ENCODE measurements at regions not wholly inside any gene's neighbourhood (a gene's known extent, or its start where the extent isn't known, plus 50 kb on each side); places are given as distances from the start of the nearest gene placed in this dataset.

DNA sequence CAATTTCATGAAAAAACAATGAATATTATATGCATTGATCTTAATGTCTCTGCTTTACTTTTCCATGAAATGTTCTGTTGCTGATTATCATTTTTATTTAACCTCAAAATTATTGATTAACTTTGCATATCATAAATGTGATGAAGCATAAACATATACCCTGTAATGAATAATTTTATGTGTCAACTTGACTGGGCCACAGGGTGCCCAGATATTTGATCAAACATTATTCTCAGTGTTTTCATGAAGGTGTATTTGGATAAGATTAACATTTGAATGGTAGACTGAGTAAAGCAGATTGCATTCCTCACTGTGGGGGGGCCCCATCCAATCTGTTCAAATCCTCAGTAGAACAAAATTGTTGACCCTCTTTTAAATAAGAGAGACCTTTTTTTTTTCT lies 265.2 kb downstream of the CENPW start:
- no peaks in the 10 kb centered on the region for H3K36me3 ChIP-seq (ENCODE audit: low read depth)
- intact Hi-C loops (cut with DNase I, micrococcal nuclease), result no loop called here
- no peak for ATAC-seq

DNA sequence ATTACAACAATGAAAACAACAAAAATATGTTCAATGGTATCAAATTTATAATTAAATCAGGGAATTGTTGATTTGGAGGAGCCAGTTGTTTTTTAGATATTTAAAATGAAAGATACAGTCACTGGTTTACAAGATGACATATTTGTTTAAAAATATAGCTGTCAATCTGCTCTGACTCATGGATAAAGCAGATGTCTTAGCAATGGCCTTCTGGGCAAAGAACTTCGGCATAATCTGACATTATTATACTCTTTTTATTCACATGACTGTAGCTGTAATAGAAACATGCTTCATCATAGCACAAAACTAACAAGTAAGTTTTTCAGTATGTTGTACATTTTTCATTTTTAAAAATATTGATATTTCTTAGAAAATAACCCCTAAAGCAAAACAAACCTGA lies 267.4 kb downstream of the CENPW start:
- DNase-seq (no peak), ATAC-seq (no peak)
- H3K9me3 ChIP-seq, result no peaks in the 10 kb centered on the region
- H3K36me3 ChIP-seq (ENCODE audit: low read depth), result no peaks in the 10 kb centered on the region
- H3K4me1 ChIP-seq (ENCODE audit: low read depth), result no peaks in the 10 kb centered on the region
- TF ChIP-seq, protein P1, sequence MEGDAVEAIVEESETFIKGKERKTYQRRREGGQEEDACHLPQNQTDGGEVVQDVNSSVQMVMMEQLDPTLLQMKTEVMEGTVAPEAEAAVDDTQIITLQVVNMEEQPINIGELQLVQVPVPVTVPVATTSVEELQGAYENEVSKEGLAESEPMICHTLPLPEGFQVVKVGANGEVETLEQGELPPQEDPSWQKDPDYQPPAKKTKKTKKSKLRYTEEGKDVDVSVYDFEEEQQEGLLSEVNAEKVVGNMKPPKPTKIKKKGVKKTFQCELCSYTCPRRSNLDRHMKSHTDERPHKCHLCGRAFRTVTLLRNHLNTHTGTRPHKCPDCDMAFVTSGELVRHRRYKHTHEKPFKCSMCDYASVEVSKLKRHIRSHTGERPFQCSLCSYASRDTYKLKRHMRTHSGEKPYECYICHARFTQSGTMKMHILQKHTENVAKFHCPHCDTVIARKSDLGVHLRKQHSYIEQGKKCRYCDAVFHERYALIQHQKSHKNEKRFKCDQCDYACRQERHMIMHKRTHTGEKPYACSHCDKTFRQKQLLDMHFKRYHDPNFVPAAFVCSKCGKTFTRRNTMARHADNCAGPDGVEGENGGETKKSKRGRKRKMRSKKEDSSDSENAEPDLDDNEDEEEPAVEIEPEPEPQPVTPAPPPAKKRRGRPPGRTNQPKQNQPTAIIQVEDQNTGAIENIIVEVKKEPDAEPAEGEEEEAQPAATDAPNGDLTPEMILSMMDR (IDR thresholded peaks at IDR 0.05), result no peak
- intact Hi-C loops (cut with DNase I, micrococcal nuclease), result no loop called here
- H3K4me3 ChIP-seq, result no peak overlapping the region

More for the DNA sequence above, 265.2 kb downstream of the CENPW start:
- Histone ChIP-seq H3K4me1 (ENCODE audit: low read depth) (no peaks in the 10 kb centered on the region), H3K9me3 (no peaks in the 10 kb centered on the region), H3K4me3 (no peak overlapping the region)
- DNase-seq, result no peak
- TF ChIP-seq, protein P1 (IDR thresholded peaks at IDR 0.05), result no peak

DNA sequence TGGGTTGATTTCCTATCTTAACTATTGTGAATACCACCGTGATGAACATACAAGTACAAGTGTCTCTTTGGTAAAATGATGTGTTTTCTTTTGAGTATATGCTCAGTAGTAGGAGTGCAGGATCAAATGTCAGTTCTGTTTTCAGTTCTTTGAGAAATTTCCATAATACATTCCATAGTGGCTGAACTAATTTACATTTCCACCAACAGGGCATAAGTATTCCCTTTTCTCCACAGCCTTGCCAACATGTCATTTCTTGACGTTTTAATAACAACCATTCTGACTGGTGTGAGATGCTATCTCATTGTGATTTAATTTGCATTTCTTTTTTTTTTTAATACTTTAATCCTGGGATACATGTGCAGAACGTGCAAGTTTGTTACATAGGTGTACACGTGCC lies 268.8 kb downstream of the CENPW start:
- no peak for ATAC-seq
- TF ChIP-seq, protein P1 (IDR thresholded peaks at IDR 0.05), result no peak
- Histone ChIP-seq H3K4me3 (no peak overlapping the region), H3K36me3 (ENCODE audit: low read depth) (no peaks in the 10 kb centered on the region), H3K9me3 (no peaks in the 10 kb centered on the region), H3K4me1 (ENCODE audit: low read depth) (no peaks in the 10 kb centered on the region)
- intact Hi-C loops (cut with DNase I, micrococcal nuclease), result no loop called here
- DNase-seq, result no peak

DNA sequence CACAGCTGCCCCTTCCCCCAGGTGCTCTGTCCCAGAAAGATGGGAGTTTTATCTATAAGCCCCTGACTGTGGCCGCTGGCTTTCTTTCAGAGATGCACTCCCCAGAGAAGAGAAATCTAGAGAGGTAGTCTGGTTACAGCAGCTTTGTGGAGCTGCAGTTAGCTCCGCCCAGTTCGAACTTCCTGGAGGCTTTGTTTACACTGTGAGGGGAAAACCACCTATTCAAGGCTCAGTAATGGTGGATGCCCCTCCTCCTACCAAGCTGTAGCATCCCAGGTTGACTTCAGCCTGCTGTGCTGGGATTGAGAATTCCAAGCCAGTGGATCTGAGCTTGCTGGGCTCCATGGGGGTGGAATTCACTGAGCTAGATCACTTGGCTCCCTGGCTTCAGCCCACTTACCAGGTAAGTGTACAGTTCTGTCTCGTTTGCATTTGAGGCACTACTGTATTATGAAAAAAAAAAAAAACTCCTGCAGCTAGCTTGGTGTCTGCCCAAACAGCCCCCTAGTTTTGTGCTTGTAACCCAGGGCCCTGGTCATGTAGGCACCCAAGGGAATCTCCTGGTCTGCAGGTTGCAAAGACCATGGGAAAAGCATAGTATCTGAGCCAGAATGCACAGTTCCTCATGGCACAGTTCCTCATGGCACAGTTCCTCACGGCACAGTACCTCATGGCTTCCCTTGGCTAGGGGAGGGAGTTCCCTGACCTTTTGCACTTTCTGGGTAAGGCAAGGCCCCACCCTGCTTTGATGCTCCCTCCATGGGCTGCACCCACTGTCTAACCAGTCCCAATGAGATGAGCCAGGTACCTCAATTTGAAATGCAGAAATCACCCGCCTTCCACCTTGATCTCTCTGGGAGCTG lies 275.0 kb downstream of the CENPW start:
- H3K4me1 ChIP-seq (ENCODE audit: low read depth), result no peaks in the 10 kb centered on the region
- intact Hi-C loops (cut with DNase I, micrococcal nuclease), result no loop called here

DNA sequence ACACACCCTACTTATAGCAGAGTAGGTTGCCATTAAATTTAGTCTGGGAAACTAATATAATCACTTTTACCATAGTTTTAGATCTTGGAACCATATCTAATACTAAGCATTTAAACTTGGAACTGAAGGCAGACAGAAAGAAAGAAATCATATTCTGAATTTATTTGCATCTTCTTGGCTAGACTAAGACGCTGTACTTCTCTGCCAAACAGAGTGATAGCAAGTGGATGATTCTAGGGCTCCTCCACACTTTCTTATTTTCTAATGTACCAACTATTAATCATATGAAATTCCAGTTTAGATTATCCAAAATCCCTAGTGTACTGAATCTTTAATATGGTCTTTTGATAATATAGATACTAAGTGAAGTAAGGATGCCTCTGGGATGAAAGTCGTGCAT lies 277.0 kb downstream of the CENPW start:
- intact Hi-C loops (cut with DNase I, micrococcal nuclease), result no loop called here

More for the DNA sequence above, 275.0 kb downstream of the CENPW start:
- Histone ChIP-seq H3K4me3 (no peak overlapping the region), H3K9me3 (no peaks in the 10 kb centered on the region), H3K36me3 (ENCODE audit: low read depth) (no peaks in the 10 kb centered on the region)
- peak in 2 of 3 donors; percentile 22 to 29 for DNase-seq
- TF ChIP-seq, protein P1 (IDR thresholded peaks at IDR 0.05), result no peak
- ATAC-seq, result peak; percentile 64

More for the DNA sequence above, 277.0 kb downstream of the CENPW start:
- TF ChIP-seq, protein P1 (IDR thresholded peaks at IDR 0.05), result no peak
- no peaks in the 10 kb centered on the region for H3K9me3 ChIP-seq
- H3K4me1 ChIP-seq (ENCODE audit: low read depth), result no peaks in the 10 kb centered on the region
- DNase-seq, result no peak
- no peak overlapping the region for H3K4me3 ChIP-seq
- ATAC-seq, result no peak
- H3K36me3 ChIP-seq (ENCODE audit: low read depth), result no peaks in the 10 kb centered on the region
